A673 (cell line): ENCODE measurements at regions not wholly inside any gene's neighbourhood (a gene's known extent, or its start where the extent isn't known, plus 50 kb on each side); places are given as distances from the start of the nearest gene placed in this dataset.
"Not testable (repeated sequence)": the region's sequence is repeated elsewhere in the genome, so short reads cannot be mapped to it uniquely, and the experiment has no call there.

Experiments used
- EZH2 ChIP-seq: fragments of 200-600 bp; sonication (generic); IDR thresholded peaks from 2 replicates; pipeline ENCODE4 v1.6.1; 2017; ENCODE audit warnings: borderline replicate concordance, low read depth, mild to moderate bottlenecking, mixed read lengths, antibody characterized with exemption, low read length; ENCODE audit not compliant: poor library complexity, severe bottlenecking
- TF ChIP-seq, protein P1 (sequence below): fragments of 300-800, 200-600 bp; sonication (generic); conservative IDR thresholded peaks from 2 replicates; pipeline ENCODE4 v1.5.1; 2017; ENCODE audit warnings: low read depth, mild to moderate bottlenecking, antibody characterized with exemption, low read length, moderate library complexity, mixed read lengths

DNA sequence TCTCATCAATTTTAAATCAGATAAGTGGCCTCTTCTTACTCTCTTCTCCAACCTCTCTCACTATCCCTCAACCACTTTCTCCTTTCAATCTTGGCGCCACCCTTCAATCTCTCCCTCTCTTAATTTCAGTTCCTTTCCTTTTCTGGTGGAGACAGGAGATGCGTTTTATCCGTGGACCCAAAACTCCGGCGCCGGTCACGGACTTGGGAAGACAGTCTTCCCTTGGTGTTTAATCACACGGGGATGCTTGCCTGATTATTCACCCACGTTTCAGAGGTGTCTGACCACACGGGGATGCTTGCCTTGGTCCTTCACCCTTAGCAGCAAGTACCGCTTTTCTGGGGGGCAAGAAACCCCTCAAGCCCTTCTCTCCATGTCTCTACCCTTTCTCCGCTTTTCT is 1057.6 kb upstream of the ACO1 start:
- TF ChIP-seq, protein P1, sequence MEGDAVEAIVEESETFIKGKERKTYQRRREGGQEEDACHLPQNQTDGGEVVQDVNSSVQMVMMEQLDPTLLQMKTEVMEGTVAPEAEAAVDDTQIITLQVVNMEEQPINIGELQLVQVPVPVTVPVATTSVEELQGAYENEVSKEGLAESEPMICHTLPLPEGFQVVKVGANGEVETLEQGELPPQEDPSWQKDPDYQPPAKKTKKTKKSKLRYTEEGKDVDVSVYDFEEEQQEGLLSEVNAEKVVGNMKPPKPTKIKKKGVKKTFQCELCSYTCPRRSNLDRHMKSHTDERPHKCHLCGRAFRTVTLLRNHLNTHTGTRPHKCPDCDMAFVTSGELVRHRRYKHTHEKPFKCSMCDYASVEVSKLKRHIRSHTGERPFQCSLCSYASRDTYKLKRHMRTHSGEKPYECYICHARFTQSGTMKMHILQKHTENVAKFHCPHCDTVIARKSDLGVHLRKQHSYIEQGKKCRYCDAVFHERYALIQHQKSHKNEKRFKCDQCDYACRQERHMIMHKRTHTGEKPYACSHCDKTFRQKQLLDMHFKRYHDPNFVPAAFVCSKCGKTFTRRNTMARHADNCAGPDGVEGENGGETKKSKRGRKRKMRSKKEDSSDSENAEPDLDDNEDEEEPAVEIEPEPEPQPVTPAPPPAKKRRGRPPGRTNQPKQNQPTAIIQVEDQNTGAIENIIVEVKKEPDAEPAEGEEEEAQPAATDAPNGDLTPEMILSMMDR, result not testable (repeated sequence)
- not testable (repeated sequence) for TF ChIP-seq EZH2
